RPMI7951 (cell line): ENCODE measurements at regions not wholly inside any gene's neighbourhood (a gene's known extent, or its start where the extent isn't known, plus 50 kb on each side); places are given as distances from the start of the nearest gene placed in this dataset.

Experiments used
- DNase-seq: peaks from one replicate; pipeline ENCODE4 v3.0.0-alpha.2; 2012; ENCODE audit warnings: low read depth

DNA sequence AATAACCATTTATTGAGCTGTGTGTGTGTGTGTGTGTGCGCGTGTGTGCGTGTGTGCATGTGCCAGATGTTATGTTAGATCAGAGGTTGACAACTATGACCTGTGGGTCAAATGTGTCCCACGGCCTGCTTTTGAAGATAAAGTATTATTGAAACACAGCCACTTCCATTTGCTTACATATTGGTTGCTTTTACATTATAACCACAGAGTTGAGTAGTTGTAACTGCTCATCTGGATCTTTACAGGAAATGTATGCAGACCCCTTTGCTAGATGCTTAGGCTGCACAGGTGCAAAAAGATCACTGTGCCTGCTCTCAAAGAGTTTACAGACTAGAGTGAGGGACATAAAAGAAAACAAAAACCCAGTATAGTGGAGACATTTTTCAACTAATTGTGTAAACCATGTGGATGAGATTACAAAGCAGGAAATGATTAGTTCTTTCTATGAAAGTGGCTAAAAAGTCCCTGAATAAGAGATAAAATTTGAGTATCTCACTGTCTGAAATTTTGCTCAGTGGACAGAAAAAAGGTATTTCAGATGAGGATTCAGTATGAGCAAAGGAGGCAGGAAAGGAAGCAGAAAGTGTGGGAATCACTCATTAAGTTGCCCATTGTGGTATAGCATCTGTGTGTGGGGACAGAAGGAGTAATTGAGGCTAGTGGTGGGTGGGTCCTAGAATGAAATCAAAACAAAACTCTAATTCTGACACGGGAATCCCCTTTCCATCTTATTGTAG is 188.4 kb downstream of the PAH start:
- DNase-seq, result no peak

- DNase-seq, result no peak
These were observed 190.4 kb downstream of the PAH start for GRCh38 chr12:102726686-102727085.

DNA sequence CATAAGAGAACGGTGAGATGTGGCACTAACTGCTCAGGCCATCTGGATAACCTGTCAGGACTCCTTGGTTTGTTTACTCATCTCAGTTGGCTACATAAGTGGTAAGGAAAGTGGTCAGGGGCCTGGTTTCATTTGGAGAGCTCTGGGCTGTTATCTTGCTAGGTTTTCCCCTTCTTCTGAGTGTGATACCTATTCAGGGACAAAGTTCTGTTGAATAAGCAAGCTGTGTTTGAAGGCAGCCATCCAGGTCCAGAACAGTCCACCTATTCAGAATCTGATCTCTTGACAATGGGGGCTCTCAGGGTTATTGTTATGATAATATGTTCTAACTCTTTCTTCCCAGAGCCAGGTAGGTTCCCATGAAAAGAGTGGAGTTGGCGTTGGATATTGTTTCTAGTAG is 194.9 kb downstream of the PAH start:
- DNase-seq, result no peak

GRCh38 chr12:102708108-102708507 is 208.9 kb downstream of the PAH start:
- DNase-seq, result no peak

DNA sequence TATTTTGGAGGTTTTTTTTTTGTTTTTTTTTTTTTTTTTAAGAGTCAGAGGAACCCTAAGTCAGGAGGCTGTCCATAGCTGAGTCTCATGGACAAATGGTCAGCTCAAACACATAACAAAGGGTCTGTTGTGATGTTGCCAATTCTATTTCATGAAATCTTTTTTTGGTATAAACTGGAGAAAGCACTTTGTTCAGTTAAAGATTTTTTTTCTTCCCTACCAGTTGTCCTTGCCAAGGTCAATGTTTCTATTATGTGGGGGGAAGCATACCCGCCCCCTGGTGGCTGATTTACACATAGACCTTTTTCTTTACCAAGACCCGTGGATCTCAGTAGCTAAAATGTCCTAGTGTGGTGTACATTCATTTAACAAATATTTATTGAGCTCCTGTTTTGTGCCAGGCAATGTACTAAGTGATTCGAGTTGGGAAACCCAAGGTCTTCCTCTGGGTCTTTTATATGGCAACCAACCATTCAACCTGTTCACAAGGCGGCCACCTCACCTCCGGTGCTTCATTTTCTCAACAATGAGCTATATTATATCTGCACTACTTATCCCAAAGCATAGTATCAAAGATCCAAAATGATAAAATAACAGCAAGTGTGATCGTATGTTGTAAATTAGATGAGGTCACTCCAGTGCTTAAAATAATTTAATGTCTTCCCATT is 214.5 kb downstream of the PAH start:
- peak; percentile 52 for DNase-seq

DNA sequence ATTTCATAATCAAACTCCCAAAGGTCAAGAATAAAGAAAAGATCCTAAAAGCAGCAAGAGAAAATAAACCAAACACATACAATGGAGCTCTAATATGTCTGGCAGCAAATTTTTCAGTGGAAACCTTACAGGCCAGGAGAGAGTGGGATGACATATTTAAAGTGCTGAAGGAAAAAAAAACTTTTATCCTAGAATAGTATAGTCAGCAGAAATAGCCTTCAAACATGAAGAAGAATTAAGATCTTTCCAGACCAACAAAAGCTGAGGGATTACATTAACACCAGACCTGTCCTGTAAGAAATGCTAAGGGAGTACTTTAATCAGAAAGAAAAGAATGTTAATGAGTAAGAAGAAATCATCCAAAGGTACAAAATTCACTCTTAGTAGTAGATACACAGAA is 215.7 kb upstream of the IGF1 start:
- no peak for DNase-seq

GRCh38 chr12:102694903-102695302 is 214.5 kb upstream of the IGF1 start:
- no peak for DNase-seq

DNA sequence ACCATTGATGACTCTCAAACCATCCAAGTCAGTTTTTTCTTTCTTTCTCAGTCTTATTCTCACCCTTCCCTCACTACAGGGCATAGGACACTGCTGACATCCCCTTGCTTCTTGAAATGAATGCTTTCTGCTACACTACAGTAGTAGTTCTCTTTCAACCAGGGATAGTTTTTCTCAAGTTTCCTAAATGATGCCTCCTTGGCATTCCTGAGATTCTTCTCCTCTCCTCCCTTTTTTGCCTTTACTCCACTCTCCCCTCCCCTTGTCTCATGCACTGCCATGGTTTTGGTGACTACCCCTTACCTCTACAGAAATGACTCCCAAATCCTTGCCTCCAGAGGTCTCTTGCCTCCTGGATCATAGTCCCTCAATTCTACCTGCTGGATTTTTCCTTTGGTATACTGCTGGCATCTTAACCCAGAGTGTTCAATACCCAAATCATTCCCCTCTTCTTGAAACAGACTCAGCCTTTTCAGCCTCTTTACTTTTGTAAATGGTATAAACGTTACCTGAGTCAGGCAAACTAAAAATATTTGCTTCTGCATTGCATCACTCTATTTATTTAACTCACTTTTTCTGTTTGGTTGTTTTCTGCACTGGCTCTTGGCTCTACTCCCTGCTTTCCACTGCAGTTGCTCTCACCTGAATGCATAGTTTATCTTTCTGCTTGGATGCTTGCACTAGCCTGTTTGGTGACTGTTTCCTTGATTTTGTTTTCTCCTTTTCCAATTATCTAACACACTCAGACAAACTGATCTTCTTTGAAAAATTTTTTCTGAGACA is 211.6 kb upstream of the IGF1 start:
- no peak for DNase-seq

DNA sequence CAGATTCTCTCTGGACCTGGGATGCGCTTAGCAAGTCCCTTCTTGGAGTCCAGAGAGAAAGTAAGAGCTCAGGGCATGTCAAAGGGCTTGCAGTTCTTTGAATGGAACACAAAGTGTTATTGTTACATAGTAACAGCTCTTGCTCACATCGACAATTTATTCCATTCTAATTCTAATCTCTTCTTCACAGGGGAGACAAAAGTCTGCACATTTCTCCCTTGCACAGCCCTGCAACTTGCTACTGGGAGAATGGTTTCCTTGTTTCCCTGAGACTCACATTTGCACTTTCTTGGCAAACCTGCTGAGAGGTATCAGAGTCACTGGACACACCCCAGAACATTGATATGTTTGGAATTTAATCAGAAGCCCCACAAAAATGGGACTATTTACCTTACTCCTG is 209.9 kb upstream of the IGF1 start:
- no peak for DNase-seq

DNA sequence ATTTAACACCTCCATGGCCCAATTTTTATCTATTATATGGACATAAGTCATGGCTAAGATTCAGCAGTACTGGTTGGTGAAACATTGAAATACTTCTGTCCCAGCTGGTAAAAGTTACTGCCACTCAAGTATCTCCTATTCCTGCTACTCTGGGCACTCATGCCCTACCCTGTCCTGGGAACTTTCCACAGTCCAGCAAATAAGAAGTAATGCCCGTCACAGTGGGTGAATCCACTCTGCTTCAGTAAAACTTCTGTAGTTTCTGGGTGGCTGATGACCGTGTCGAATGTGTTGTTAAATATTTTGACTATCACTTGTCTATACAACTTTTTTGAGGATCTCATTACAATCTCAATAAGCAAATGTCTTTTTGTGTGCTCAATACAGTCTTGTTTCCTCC is 209.3 kb upstream of the IGF1 start:
- no peak for DNase-seq

- no peak for DNase-seq
These were observed 207.2 kb upstream of the IGF1 start for GRCh38 chr12:102687523-102687922.

DNA sequence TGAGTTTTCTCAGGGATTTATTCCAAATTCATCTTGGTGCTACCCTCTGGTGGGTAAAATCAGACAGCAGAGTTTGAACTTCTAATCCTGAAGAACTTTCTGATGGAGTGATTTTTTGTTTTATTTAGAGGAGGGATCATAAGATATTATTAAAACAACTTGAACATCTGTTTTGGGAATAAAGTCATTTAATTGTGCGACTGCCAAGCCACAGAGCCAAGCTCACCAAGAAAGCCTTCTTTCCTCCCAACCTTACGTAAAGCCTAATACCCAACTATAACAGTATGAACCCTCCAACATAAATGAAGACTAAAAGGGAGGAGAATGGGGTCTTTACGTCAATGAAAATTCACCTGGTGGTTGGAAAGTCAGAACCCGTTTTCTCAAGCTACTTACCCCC is 205.5 kb upstream of the IGF1 start:
- DNase-seq, result no peak

- no peak for DNase-seq
These were observed 204.8 kb upstream of the IGF1 start for GRCh38 chr12:102685172-102685571.

DNA sequence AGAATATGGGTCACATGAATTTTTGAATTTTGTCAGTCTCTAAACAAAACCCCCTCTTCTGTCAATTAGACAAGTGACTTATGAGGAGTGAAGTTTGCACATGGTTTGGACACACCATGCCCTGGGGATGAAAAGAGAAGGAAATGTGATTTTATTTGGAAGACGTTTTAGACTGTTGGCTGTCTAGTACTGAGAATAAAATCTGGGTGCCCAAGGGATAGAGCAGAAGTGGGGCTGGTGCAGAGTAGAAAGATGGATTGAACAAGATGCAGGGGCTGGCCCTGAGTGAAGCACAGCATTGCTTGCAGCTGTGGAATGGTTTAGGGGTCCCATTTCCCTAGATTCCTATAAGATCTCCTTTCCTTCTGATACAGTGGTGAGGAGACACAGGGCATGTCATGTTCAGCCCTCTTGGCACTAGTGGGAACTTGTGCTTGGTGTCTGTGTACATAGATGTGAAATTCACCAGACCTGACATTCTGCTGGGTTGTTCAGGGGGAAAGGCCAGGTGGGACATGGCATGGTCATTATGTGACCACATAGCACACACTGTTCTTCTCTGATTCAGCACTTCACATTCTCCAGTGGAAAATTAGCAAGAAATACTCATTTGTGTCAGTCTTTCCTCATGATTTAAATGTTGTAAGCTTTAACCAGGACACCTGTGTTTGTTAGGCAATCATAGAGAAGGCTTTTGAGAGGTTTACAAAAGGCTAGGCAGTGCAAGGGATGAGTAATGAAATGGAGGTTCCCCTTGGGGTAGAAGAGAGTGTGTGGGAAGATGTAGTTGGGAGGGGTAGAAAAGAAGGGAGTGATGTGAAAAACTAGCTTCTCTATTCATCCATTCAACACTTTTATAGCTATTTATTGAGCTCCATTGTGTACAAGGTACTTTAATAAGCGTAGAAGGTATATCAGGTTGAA is 202.3 kb upstream of the IGF1 start:
- DNase-seq, result no peak

GRCh38 chr12:102681747-102682146 is 201.4 kb upstream of the IGF1 start:
- DNase-seq, result no peak

- DNase-seq, result no peak
These were observed 200.9 kb upstream of the IGF1 start for GRCh38 chr12:102681309-102681708.

DNA sequence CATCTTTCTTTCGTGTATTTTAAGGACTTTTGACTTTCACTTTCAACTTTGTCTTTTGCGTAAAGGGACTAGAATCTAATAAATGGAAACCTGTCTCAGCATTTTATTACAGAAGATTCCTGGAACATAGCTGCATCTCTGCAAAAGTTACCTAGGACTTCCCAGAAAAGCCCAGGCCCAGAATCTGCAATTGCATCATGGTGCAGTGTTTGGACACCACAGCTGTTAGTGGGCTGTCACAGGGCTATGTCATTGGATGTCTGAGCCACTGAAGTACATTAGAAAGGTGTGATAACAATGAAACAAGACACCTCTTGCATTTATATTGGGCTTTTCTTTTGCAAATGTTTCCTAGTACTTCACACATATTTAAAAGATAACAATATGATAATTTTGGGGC is 199.9 kb upstream of the IGF1 start:
- DNase-seq, result no peak

DNA sequence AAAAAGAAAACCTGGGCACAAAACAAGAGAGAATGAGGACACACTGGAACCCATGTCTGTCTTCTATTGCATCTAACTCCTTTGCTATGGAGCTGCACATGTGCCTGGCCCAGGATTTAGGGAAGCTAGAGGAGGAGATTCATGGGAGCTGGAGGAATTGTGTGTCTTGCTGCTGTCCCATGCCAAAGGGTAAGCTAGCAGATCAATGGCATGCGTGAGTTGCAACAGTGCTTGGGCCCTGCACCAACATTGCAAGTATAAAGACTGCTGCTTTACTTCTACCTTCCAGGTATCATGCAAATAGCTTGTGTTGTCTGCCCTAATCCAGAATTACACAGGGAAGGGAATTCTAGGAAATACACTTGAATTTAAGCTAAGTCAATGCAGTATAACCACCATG is 196.4 kb upstream of the IGF1 start:
- no peak for DNase-seq

- DNase-seq, result peak; percentile 10
These were observed 195.3 kb upstream of the IGF1 start for GRCh38 chr12:102675672-102676071.

DNA sequence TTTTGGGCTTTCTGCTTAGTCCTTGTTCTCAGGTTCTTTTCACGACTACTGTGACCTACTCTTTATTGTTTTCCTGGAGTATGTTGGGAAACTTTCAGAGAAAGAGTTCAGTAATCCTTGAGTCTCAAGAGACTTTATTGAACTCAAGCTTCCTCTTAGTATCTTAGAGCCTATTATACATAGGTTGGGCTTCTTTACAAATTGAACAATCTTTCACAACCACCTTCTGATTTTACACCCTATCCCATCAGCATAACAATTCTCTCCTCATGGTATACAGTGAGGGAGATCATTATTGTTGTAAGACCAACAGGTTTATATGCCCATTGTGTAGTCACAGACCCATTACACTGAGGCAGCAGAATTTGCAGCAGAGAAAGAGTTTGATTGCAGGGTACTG is 193.2 kb upstream of the IGF1 start:
- no peak for DNase-seq

- peak; percentile 1 for DNase-seq
These were observed 191.8 kb upstream of the IGF1 start for GRCh38 chr12:102672212-102672611.

DNA sequence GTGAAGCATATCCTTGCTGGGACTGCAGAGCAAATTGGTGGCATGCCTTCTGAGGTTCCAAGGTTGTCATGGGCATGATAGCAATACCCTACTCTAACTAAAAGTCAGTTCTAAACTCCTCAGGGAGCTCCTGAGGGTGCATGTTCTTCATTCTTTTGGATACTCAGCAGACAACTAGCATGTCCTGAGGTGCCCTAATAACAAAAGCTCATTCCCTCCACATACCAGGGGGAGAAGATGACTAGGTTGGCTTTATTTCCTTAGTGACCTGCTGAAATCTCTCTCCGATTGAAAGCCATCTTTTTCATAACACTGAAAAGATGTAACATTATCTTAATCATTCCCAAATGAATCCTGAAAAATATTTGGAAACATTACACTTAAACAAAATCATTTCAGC is 188.7 kb upstream of the IGF1 start:
- no peak for DNase-seq
